Gastrocnemius medialis (tissue), 4 donors: ENCODE measurements at regions not wholly inside any gene's neighbourhood (a gene's known extent, or its start where the extent isn't known, plus 50 kb on each side); places are given as distances from the start of the nearest gene placed in this dataset.

ENCODE experiments used
- ATAC-seq, 2 donors: fragments of 150-250 bp; one replicate each; pipeline ENCODE4 v1.9.1; 2016
- DNase-seq, 2 donors: peaks; one replicate each; pipeline ENCODE4 v3.0.0-alpha.2; 2019
- H3K27ac ChIP-seq, 4 donors: fragments of 200-600 bp; sonication (generic); 1 replicate in 1 of 4; 2 replicates in 3 of 4; pipeline ENCODE4 v1.5.1; 2016 to 2018; ENCODE audit warnings: mild to moderate bottlenecking in 2 of 4, moderate library complexity in 1 of 4
- H3K27me3 ChIP-seq, 3 donors: fragments of 200-600 bp; sonication (generic) in 2 of 3; 1 replicate in 1 of 3; 2 replicates in 2 of 3; pipeline versions ENCODE4 v1.5.1 to v1.6.0; 2016 to 2019; ENCODE audit warnings: mild to moderate bottlenecking in 1 of 3, moderate library complexity in 1 of 3
- H3K36me3 ChIP-seq, 2 donors: fragments of 200-600 bp; sonication (generic) in 1 of 2; one replicate each; pipeline ENCODE4 v1.5.1; 2017 to 2018
- H3K4me1 ChIP-seq, 2 donors: fragments of 200-600 bp; sonication (generic) in 1 of 2; one replicate each; pipeline ENCODE4 v1.5.1; 2016 to 2017; ENCODE audit warnings: mild to moderate bottlenecking in 2 of 2
- H3K4me3 ChIP-seq, 4 donors: fragments of 200-600 bp; sonication (generic) in 3 of 4; 1 replicate in 1 of 4; 2 replicates in 3 of 4; pipeline ENCODE4 v1.5.1; 2016 to 2019; ENCODE audit warnings: mild to moderate bottlenecking in 2 of 4
- H3K9me3 ChIP-seq, 3 donors: fragments of 200-600 bp; sonication (generic) in 2 of 3; 1 replicate in 1 of 3; 2 replicates in 2 of 3; pipeline ENCODE4 v1.5.1; 2016 to 2019
- CTCF ChIP-seq, 5 experiments: fragments of 450-650 bp in 3 of 5; fragments of 200-600 bp in 2 of 5; sonication (generic) in 2 of 5; IDR thresholded peaks in 4 of 5; conservative IDR thresholded peaks in 1 of 5; 1 replicate in 4 of 5; 2 replicates in 1 of 5; pipeline ENCODE4 v1.5.1; 2016 to 2019; ENCODE audit warnings: antibody characterized with exemption in 5 of 5, mild to moderate bottlenecking in 3 of 5, moderate library complexity in 3 of 5
- POLR2A ChIP-seq, 2 donors: fragments of 450-650 bp; IDR thresholded peaks; one replicate each; pipeline ENCODE4 v1.6.1; 2017; ENCODE audit warnings: antibody characterized with exemption in 2 of 2, mild to moderate bottlenecking in 2 of 2, moderate library complexity in 2 of 2
- in situ Hi-C, 4 donors: fragments of 200-750 bp; cut with MboI; loops; one replicate each; pipeline versions ENCODE4 v1.15.0 to v1.8.0; 2017; ENCODE audit warnings: low sequenced_read_pairs in 4 of 4
- intact Hi-C: fragments of 100-400 bp; cut with DNase I; formaldehyde crosslinking; loops from one replicate; pipeline ENCODE4 v1.15.1; 2023; ENCODE audit warnings: low total_unique reads

DNA sequence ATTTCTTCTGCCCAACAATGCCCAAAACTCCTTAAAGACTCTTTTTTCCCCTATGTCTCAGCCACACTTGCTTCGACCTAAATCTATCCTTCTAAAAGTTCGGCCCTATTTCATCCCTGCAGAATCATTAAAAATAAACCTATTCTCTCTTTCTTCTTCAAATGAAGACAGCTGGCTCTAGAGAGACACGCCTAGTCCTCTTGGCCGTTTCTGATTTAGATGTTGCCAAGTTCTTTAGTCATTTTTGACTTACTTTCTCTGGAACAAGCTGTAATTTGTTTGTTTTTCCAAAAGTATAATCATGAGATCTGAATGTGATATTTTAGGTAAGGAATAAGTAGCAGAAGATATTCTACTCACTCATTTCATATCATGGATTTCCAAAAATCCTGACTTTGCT is 211.6 kb downstream of the CENPC start:
- Histone ChIP-seq H3K9me3 (no peaks in the 10 kb centered on the region), H3K4me1 (no peaks in the 10 kb centered on the region), H3K4me3 (no peak overlapping the region), H3K36me3 (no peaks in the 10 kb centered on the region), H3K27me3 (no peaks in the 10 kb centered on the region), H3K27ac (no peak overlapping the region)
- in situ Hi-C loops (no loop called here), intact Hi-C loops (no loop called here)
- DNase-seq (no peak), ATAC-seq (no peak)
- no peak for TF ChIP-seq POLR2A (IDR thresholded peaks at IDR 0.05)
- no peak for TF ChIP-seq CTCF (IDR thresholded peaks at IDR 0.05 in 4 of 5, conservative IDR thresholded peaks at IDR 0.05 in 1 of 5)

DNA sequence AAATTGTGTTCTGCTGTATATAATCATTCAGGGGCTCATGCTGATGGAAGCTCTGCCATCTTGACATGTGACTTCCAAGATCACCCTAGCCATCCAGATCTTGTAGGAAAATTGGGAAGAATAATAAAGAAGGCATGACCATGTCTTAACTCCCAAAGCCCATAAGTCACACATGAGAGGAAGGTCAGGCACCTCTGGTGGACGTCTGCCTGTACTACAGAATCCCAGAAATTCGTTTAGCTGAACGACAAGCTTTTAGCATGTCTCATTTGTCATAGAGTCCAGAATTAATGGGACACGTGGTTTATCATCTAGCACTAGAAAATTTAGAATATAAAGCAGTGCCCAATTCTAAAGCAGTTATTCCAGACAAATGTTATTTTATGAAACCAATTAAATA is 212.7 kb downstream of the CENPC start:
- no peak overlapping the region for H3K4me3 ChIP-seq
- H3K36me3 ChIP-seq: no peaks in the 10 kb centered on the region
- H3K9me3 ChIP-seq: no peaks in the 10 kb centered on the region
- intact Hi-C loops (no loop called here), in situ Hi-C loops (no loop called here)
- H3K27me3 ChIP-seq: no peaks in the 10 kb centered on the region
- H3K4me1 ChIP-seq: no peaks in the 10 kb centered on the region
- H3K27ac ChIP-seq: no peak overlapping the region
- TF ChIP-seq CTCF (IDR thresholded peaks at IDR 0.05 in 4 of 5, conservative IDR thresholded peaks at IDR 0.05 in 1 of 5): no peak
- no peak for TF ChIP-seq POLR2A (IDR thresholded peaks at IDR 0.05)
- ATAC-seq (no peak), DNase-seq (no peak)

- no peak for DNase-seq
- Histone ChIP-seq H3K27ac (no peak overlapping the region), H3K4me1 (no peaks in the 10 kb centered on the region), H3K36me3 (no peaks in the 10 kb centered on the region), H3K4me3 (no peak overlapping the region), H3K27me3 (no peaks in the 10 kb centered on the region), H3K9me3 (no peaks in the 10 kb centered on the region)
- intact Hi-C loops: loop anchor here (5.0 kb wide), 1 partner anchor 241 kb away; no protein-coding TSS in a partner anchor
- in situ Hi-C loops: loop anchor here in 1 of 4 donors (10.0 kb wide), 1 partner anchor 244 kb away; no protein-coding TSS in a partner anchor
- ATAC-seq: no peak
- TF ChIP-seq POLR2A (IDR thresholded peaks at IDR 0.05): no peak
- no peak for TF ChIP-seq CTCF (IDR thresholded peaks at IDR 0.05 in 4 of 5, conservative IDR thresholded peaks at IDR 0.05 in 1 of 5)
These were observed 216.9 kb downstream of the CENPC start for GRCh38 chr4:67328393-67328792.

- no peaks in the 10 kb centered on the region for H3K9me3 ChIP-seq
- H3K36me3 ChIP-seq: no peaks in the 10 kb centered on the region
- no peaks in the 10 kb centered on the region for H3K27me3 ChIP-seq
- in situ Hi-C loops: loop anchor here in 1 of 4 donors (10.0 kb wide), 1 partner anchor 243 kb away; no protein-coding TSS in a partner anchor
- intact Hi-C loops: loop anchor here (5.0 kb wide), 1 partner anchor 241 kb away; no protein-coding TSS in a partner anchor
- TF ChIP-seq POLR2A (IDR thresholded peaks at IDR 0.05) (no peak), CTCF (IDR thresholded peaks at IDR 0.05 in 4 of 5, conservative IDR thresholded peaks at IDR 0.05 in 1 of 5) (no peak)
- DNase-seq: no peak
- H3K27ac ChIP-seq: no peak overlapping the region
- no peak for ATAC-seq
- H3K4me1 ChIP-seq: no peaks in the 10 kb centered on the region
- no peak overlapping the region for H3K4me3 ChIP-seq
These were observed 217.4 kb downstream of the CENPC start for GRCh38 chr4:67328018-67328278.
